Breast epithelium (tissue), 3 donors: ENCODE measurements at regions not wholly inside any gene's neighbourhood (a gene's known extent, or its start where the extent isn't known, plus 50 kb on each side); places are given as distances from the start of the nearest gene placed in this dataset.

ENCODE experiments used
- POLR2AphosphoS5 ChIP-seq, 3 donors: sonication (generic); formaldehyde crosslinking; IDR thresholded peaks; one replicate each; pipeline ENCODE4 v1.6.1; 2017; ENCODE audit warnings: antibody characterized with exemption in 3 of 3
- TF ChIP-seq, protein P1 (sequence below), 3 donors: fragments of 450-650 bp; IDR thresholded peaks; one replicate each; pipeline ENCODE4 v1.5.1; 2016 to 2017; ENCODE audit warnings: antibody characterized with exemption in 3 of 3, mild to moderate bottlenecking in 3 of 3, moderate library complexity in 3 of 3

DNA sequence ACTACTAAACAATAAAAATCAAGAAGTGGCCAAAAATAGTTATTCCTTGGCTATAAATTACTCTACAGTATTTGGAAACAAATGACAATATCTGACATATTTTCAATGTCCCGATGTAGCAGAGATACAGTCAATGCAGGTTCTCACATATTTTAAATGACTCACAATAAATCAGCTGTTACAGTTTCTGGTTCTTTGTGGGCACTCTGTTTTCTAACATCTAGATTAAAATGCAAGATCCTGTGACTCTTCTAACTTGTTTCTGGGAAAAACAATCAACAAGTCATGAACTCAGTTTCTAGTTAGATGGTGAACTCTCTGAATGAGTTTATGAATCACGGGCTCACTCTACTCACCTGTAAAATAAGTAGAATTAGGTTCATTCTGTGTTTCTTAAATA lies 849.6 kb upstream of the MBL2 start:
- TF ChIP-seq, protein P1, sequence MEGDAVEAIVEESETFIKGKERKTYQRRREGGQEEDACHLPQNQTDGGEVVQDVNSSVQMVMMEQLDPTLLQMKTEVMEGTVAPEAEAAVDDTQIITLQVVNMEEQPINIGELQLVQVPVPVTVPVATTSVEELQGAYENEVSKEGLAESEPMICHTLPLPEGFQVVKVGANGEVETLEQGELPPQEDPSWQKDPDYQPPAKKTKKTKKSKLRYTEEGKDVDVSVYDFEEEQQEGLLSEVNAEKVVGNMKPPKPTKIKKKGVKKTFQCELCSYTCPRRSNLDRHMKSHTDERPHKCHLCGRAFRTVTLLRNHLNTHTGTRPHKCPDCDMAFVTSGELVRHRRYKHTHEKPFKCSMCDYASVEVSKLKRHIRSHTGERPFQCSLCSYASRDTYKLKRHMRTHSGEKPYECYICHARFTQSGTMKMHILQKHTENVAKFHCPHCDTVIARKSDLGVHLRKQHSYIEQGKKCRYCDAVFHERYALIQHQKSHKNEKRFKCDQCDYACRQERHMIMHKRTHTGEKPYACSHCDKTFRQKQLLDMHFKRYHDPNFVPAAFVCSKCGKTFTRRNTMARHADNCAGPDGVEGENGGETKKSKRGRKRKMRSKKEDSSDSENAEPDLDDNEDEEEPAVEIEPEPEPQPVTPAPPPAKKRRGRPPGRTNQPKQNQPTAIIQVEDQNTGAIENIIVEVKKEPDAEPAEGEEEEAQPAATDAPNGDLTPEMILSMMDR (IDR thresholded peaks at IDR 0.05), result no peak
- no peak for TF ChIP-seq POLR2AphosphoS5 (IDR thresholded peaks at IDR 0.05)
